ENCODE measurements at regions not wholly inside any gene's neighbourhood (a gene's known extent, or its start where the extent isn't known, plus 50 kb on each side); places are given as distances from the start of the nearest gene placed in this dataset.

GRCh38 chr1:56302878-56303277 lies 276.5 kb downstream of the PLPP3 start:
- DNase-seq (ENCODE audit: low read depth), result no peak
- TF ChIP-seq, protein P1, sequence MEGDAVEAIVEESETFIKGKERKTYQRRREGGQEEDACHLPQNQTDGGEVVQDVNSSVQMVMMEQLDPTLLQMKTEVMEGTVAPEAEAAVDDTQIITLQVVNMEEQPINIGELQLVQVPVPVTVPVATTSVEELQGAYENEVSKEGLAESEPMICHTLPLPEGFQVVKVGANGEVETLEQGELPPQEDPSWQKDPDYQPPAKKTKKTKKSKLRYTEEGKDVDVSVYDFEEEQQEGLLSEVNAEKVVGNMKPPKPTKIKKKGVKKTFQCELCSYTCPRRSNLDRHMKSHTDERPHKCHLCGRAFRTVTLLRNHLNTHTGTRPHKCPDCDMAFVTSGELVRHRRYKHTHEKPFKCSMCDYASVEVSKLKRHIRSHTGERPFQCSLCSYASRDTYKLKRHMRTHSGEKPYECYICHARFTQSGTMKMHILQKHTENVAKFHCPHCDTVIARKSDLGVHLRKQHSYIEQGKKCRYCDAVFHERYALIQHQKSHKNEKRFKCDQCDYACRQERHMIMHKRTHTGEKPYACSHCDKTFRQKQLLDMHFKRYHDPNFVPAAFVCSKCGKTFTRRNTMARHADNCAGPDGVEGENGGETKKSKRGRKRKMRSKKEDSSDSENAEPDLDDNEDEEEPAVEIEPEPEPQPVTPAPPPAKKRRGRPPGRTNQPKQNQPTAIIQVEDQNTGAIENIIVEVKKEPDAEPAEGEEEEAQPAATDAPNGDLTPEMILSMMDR (IDR thresholded peaks at IDR 0.05; ENCODE audit: insufficient read depth, low read length), result no peak
- H3K4me3 ChIP-seq (ENCODE audit: low read depth, low read length), result no peak overlapping the region

GRCh38 chr1:56301791-56302190 lies 277.6 kb downstream of the PLPP3 start:
- TF ChIP-seq, protein P1 (IDR thresholded peaks at IDR 0.05; ENCODE audit: insufficient read depth, low read length), result no peak
- peak; percentile 95 for DNase-seq (ENCODE audit: low read depth)
- no peak overlapping the region for H3K4me3 ChIP-seq (ENCODE audit: low read depth, low read length)

DNA sequence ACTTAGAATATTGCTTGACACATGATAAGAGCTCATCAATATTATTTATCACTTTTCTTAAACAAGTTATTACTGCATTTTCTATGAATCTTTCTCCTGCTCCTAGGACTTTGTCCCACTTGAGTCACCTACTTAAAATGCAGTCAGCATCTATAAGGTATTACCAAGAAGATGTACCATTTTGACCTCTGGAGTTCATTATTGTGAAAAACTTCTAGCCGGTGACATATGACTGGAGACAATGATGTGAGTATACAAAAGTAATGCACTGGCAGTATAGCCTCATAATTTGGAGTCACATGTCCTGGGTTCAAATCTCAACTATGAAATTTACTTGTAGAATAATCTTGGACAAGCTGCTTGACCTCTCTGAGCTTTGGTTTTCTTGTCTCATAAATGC lies 278.5 kb downstream of the PLPP3 start:
- TF ChIP-seq, protein P1 (IDR thresholded peaks at IDR 0.05; ENCODE audit: insufficient read depth, low read length), result no peak
- no peak overlapping the region for H3K4me3 ChIP-seq (ENCODE audit: low read depth, low read length)
- no peak for DNase-seq (ENCODE audit: low read depth)

- TF ChIP-seq, protein P1 (IDR thresholded peaks at IDR 0.05; ENCODE audit: insufficient read depth, low read length), result no peak
- H3K4me3 ChIP-seq (ENCODE audit: low read depth, low read length), result no peak overlapping the region
- no peak for DNase-seq (ENCODE audit: low read depth)
Measured at GRCh38 chr1:56298866-56299265, 280.5 kb downstream of the PLPP3 start.

DNA sequence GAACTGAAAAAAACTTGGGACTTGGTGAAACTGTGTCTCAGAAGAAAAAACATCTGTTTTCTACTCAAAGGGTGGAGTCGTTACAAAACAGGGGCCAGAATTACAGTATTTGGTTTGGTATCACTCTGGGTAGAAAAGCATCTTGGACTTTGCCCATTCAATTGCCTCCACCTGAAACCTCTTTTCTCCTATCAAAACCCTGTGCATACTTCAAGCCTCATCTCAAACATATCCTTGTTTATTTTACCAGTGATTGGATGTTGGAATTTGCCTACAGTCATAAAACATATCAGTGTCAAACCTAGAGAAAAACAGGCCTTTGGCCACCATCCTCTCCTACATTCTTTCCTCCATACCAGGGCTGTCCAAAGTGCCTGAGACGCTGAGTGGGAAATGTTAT lies 281.5 kb downstream of the PLPP3 start:
- TF ChIP-seq, protein P1 (IDR thresholded peaks at IDR 0.05; ENCODE audit: insufficient read depth, low read length), result no peak
- peak; percentile 6 for DNase-seq (ENCODE audit: low read depth)
- no peak overlapping the region for H3K4me3 ChIP-seq (ENCODE audit: low read depth, low read length)

DNA sequence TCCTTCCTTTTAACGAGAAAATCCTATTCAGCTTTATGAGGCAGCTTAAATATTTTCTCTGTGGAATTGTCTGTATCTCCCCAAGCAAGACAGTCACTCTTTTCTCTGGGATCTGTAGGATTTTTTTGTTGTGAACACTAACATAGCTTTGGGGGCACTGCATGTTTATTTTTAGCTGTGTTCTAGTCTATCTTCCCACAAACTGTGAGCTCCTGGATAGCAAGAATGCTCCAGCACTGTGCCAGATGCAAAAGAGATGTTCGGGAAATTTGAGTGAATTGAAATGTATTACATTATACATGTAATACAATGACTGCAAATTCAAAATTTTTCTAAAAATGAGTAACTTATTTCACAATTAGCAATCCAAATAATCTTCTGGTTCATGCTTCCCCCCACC lies 282.2 kb downstream of the PLPP3 start:
- DNase-seq (ENCODE audit: low read depth), result no peak
- TF ChIP-seq, protein P1 (IDR thresholded peaks at IDR 0.05; ENCODE audit: insufficient read depth, low read length), result no peak
- no peak overlapping the region for H3K4me3 ChIP-seq (ENCODE audit: low read depth, low read length)
